CD1c-positive myeloid dendritic cell (primary cell): ENCODE measurements at regions not wholly inside any gene's neighbourhood (a gene's known extent, or its start where the extent isn't known, plus 50 kb on each side); places are given as distances from the start of the nearest gene placed in this dataset.

Experiments used
- DNase-seq: peaks from one replicate; pipeline ENCODE4 v3.0.0-alpha.2; 2016; ENCODE audit errors: extremely low spot score

DNA sequence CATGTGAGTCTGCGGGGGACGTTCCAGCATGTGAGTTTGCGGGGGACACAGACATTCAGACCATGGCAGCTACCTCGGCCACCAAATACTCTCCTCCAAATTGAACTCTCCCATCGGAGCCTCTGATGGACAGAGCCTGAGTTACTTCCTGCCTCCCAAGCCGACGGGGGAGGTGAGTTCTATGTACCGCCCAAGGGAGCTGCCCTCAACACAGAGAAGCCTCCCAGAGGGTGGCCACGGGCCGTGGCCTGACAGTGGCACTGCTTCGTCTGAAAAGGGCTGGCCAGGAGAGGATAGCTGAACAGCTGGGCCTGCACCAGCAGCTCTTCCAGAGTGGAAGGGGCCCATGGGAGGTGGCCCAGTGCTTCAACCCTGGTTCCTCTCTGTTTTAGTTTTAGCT, 274.5 kb upstream of the PPP2R2D start:
- DNase-seq, result no peak

DNA sequence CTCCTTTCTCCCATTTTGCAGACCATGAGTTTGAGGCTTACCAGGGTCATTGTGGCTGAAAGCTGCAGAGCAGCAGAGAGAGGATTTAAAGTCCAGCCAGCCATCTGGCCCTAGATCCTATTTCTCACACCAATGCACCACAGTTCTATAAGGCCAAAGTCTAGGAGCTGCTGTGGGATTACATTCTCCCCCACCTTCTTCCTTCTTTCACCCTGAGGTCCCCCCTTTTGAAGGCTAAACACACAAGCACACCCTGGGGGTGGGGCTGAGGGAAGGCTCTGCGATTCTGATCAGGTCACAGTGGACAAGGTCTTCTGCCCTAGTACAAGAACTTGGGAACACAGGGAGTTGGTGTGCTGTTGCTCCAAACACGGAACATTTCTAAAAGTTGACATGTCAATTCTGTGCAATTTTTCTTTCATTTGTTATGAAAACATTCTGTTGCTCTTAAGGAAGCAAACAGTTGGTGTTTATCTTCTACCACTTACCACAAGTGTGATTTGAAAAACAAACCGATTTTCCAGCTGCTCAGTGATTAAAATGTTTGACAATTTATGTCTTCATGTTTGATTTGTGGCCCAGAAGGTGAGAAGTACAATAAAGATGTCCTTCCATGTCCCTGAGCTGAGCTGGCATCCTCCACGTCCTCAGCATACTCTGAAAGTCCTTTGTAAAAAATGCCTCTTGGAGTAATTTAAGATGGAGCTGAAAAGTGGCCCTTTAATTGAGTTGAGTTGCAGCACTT, 271.6 kb upstream of the PPP2R2D start:
- DNase-seq, result no peak

DNA sequence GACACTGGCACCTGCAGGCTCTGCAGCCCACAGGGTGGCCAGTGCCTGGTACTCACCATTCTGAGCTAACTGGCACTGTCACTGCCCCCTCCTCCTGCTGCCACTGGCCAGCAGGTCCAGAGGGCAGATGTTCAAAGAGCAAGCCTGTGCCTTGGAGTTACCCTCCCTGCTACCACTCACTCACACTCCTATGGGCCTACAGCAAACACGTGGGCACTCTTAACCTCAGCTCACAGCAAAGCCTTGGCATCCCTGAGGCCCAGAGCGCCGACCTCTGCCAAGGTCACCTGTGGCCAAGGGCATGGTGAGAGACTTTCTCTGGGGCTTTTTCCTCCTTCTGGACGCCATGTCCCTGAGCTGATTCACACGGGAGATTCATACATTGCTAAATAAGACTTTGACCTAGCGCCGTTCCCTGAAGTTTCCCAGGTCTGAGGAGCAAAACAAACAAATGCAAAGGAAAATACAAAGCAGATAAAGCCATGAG, 270.0 kb upstream of the PPP2R2D start:
- no peak for DNase-seq

DNA sequence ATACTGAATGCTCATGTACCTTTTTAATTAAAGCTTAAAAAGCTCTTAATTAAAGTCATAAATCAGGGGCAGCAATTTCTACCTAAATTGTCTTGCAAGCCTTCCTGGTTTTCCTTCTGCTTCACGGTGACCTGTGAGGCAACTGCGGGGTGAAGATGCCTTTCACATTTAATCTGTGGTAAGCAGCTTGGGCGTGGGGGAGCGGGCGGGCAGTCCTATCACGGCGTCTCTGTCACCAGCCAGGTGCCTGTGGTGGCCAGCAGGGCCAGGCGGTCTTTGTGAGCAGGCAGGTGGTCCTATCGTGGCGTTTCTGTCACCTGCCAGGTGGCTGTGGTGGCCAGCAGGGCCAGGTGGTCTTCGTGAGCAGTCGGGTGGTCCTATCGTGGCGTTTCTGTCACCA, 269.2 kb upstream of the PPP2R2D start:
- DNase-seq, result no peak

DNA sequence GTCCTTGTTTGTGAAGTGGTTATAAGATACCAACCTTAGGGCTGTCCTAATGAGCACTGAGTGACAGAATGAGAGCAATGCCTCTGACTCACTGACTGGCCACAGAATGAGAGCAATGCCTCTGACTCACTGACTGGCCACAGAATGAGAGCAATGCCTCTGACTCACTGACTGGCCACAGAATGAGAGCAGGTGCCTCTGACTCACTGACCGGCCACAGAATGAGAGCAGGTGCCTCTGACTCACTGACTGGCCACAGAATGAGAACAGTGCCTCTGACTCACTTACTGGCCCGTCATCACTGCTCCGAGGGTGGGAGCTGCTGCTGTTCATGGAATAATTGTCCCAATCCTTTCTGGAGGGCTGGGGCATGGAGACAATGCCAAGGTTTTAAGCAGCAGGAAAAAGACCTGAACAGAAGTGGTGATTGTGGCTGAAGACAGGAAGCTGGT, 265.2 kb upstream of the PPP2R2D start:
- no peak for DNase-seq

DNA sequence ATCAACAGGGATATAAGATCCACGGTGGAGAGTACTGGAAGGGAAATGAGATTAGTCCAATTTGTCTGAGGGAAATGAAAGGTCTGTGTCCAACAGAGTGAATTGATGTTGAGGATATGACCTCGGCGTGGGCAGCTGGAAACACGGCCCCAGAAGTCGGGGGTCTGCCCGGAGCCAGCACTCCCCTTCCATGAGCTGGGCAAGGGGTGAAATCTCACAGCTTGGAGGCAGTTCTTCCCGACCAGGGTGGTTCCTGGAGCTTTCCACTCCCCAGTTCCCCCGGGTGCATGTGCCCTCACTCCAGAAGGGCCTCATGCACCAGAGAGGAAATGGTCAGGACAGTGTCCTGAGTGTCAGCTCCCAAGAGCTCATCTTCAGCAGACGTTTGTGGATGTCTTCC, 264.7 kb upstream of the PPP2R2D start:
- DNase-seq, result no peak

DNA sequence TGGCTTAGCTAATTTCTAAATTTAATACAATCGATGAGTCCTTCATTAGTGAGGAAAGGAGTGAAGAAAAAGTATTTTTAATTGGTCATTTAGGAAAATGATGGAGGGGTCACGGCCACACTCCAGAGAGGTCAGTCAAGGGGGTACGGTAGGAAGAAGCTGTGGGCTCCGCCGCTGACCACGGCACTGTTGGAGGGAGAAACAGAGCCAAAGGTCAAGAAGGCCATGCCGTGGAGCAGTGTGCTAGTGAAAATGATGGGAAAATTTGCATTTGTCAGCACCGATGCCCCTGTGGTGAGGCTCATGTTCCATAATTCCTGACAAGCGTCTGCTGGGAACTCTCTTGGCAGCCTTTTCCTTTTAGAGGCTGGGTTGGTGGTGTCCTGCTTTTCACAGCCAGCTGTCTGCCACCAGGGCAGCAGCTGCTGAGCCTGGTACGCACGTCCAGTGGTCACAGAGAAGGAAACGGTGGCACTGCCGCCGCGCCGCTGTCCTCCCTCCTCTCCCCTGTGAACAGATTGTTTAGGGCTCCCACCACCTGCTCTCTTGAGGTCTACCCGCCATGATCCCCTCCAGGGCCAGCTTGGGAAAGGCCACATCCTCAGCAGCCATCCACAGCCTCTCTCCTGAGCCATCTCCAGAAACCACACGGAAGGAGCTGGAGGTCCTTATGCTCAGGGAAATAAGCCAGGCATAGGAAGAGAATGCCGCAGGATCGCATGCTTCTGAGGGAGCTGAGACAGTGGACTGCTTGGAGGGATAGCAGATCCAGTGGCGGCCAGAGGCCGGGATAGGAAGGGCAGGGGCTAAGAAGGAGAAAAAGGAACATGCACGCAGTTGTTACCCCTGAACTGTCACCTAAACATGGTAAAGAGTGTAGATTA, 263.7 kb upstream of the PPP2R2D start:
- DNase-seq, result no peak

DNA sequence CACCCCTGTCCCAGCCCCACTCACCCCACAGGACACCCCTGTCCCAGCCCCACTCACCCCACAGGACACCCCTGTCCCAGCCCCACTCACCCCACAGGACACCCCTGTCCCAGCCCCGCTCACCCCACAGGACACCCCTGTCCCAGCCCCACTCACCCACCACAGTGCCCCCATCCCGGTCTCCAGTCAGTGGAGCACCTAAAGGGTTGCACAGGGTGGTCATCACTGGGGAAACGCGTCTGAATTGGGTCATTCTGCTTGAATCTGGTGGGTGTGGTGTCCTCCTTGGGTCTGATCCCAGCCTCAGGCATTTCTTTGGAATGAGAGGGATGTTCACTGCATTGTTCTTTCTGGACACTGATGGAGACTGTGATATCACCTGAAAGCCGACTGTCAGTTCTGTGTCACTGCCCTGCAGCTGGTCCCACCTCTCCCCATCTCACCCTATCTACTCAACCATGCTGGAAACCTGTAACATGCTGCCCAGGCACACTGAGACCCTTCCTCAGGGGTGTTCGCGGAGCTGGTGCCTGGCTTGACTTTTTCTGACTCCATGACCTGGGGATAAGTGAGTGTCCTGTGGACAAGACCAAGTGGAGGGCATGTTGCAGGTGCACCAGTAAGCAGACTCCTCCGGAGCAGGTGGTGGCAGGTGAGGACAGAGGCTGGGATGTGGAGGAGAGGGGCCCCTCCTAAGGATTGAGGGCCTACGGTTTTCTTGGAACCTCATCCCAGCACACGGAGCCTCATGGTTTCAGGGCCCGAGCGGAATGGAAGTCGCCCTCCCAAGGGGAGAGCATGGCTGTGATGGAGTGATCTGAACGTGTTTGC, 262.5 kb upstream of the PPP2R2D start:
- DNase-seq, result no peak

DNA sequence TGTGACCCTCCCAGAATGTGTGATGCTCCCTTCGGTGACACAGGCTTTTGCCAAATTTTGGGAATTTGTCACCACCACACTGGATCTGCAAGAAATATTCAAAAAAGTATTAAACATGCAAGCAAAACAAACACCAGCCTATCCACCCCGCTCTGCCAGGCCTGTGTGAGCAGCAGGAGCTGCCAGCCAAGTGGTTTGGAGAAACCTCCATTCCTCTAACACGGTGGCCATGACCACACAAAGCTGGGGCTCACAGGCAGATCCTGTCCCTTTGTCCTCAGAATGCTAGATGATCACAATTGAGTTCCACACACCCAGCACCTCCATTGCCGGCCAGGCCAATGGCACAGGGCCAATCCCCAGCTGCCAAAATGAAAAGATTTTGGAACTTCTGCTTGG, 261.9 kb upstream of the PPP2R2D start:
- no peak for DNase-seq

DNA sequence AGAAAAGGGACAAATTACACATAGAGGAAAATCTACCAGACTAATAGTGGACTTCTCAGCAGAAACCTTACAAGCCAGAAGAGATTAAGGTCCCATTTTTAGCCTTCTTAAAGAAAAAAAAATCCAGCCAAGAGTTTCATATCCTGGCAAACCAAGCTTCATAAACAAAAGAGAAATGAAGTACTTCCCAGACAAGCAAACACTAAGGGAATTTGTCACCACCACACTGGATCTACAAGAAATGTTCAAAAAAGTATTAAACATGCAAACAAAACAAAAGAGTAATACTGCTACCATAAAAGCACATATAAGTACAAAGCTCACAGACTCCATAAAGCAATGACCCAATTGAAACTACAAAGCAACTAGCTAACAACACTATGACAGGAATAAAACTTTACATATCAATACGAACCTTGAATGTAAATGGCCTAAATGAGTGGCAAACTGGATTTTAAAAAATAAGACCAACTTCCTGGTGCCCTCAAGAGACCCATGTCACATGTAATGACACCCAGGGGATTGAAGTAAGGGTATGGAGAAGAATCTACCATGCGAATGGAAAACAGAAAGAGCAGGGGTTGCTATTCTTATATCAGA, 260.7 kb upstream of the PPP2R2D start:
- no peak for DNase-seq

DNA sequence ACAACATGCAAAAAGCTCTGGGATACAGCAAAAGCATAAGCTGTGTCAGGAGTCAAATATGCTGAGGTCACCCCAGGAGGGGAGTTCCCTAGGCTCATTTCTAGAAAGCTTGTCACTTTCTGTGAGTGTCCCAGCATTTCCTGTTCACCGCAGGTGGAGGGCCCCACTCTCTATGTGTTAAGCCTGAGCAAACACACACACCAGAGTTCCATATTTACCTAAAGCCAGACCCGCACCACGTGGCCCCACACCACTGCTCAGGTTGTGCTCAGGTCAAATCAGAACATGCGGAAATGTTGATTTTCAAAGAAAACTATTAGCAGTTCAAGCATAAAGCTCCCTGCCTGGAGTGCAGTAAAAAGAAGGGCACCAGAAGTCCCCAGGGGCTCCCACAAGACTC, 259.6 kb upstream of the PPP2R2D start:
- no peak for DNase-seq

DNA sequence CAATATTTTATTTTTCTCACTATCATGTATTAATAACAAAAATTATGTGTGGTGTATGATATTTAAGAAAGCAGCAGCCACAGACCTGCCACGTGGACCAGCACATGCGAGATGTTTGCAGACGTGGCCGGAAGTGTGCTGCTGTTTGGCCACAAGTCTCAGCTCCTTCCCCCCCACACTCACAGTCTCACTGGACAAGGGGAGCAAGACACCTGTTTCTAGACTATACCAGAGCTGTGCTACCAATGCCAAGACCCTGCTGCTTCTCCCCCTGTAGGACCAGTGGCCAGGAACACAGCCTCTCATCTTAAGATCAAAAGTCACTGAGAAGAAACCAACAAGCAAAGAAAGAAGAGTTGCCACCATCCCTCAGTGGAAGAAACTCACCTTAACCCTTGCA, 258.9 kb upstream of the PPP2R2D start:
- DNase-seq, result no peak

DNA sequence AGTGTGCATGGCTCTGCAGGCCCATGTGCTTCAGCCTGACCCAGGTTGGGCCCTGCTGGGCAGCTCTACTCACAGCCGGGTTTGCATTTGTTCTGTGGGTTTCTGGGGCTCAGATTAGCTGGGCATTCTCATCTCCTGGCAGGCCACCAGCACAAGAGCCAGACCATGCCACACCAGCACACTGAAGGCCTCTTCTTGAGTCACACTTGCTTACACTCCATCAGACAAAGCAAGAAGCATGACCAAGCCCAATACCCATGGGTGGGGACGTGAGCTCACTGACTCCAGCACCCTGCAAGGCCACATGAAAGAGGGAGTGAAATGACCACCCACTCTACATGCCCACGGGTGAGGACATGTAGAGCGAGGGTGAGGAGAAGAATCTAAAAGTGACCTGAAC, 257.8 kb upstream of the PPP2R2D start:
- no peak for DNase-seq

DNA sequence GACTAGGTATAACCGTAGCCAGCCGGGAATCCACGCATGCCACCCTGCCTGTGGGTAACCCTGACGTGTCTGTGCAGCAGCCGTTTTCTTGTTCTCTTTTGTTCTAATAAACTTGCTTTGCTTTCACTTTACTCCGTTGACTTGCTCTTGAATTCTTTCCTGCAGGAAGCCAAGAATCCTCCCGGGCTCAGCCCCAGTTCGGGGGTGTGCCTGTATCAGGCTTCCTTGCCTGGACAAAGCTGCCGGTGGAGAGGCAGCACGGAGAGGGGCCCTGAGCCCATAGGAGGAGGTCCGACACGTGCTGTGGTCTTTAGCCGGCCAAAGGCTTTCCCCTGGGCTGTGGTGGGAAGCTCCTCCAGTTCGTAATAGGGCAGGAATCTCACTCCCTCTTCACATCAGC, 256.5 kb upstream of the PPP2R2D start:
- DNase-seq, result no peak

DNA sequence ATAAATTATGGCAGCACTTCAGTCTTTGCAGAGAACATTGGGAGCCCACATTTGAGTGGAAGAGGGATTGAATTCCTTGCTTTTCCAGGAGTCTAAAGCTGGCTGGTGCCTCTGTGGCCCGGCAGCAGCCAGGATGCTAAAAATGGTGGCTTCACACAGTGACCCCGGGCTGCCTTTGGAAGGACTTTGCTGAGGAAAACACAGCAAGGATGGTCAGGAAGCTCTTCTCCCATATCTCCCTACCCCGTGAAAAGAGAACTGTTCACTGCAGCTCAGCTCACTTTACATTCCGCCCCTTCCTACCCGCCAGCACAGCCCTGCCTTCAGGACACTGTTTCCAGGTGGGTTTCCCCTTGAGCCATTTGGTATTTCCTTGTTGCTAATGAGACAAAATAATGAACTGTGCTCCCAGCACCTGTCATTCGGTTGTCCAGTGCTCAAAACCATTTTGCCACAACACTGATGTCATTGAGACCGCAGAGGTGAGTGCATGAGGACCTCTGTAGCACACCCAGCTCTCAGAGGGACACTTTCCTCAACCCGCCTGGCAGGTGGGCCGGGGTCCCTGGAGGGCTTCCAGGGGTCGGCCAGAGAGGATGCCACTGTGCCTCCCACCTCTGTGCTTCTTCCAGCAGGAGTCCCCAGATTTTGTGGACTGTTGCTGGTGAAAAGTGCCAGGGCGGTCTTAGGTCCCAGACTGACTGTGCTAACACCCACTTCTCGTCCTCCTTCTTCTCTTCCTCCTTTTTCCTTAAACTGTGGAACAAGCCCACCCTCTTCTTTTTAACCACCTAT, 255.7 kb upstream of the PPP2R2D start:
- DNase-seq, result no peak

DNA sequence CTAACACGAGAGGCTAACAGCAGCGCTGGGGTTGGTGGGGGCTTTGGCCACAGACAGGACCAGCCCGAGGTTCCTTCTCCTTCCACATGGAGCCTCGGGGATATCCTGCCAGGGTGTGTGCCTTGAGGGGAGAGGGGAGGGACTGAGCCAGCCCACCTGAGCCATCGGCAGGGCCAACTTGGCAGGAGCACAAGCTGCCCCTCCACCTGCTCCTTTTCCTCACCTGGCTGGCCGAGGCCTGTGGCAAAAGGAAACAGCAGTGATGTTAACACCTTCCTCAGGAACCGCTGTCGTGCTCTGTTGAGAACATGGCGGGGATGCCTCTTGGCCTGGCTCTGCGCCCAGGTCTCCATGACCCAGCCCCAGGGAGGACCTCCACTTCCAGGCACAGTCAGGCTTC, 255.1 kb upstream of the PPP2R2D start:
- no peak for DNase-seq

DNA sequence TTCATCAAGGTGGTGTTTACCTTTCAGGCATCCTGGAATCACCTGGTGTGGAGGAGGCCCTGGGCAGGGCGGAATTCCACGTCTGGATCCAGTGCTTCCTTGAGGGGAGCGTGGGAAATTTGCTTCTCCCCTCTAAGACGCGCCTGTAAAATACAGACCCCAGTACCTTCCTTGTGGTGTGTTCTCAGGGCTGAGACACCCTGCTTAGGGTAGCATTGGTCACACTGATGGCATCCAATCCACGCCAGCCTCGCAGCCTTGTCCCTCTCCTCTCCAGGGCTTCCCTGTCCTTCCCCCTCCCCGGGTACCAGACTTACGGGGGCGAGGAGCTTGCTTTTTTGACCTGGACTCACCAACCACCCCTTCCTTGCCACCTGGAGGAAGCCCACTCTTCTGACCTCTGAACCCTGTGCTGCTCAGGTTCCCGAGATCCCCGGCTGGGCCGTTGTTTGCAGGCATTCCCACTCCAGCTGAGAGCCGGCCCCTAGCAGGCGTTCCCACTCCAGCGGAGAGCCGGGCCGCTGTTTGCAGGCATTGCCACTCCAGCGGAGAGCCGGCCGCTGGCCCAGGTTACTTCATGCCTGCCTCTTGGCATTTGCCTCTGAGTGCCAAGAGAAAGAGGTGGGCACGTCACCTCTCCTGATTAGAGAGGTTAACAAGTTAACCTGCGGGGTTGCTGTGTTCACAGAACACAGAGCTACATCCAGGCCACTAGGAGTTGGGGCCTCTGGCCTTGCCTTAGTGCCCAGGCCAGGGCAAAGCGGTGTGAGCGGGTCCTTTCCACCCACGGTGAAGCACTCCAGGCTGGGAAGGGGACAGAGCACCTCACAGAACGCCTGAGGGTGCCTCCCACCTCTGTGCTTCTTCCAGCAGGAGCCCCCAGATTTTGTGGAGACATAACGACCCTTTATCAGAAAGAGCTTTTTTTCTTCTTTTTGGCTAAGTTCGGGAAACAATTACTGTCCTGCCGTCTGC, 254.0 kb upstream of the PPP2R2D start:
- no peak for DNase-seq

DNA sequence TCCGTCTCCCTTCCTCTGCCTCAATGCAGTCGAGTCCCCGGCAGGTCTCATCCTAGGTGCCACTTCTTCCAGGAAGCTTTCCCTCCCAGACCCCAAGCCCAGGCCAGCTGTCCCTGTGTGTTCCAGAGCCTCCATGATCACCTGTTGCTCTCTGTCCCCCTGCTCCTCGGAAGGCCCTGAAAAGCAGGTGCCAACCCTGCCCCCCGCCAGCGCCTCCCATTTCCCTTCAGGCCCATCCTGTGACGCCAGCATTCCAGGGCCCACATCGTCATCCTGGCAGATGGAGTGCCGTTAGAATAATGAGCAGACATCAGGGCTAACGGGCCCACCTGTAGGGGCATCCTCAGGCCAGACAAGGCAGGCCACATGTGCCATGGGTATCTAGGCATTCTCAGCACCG, 253.0 kb upstream of the PPP2R2D start:
- no peak for DNase-seq

DNA sequence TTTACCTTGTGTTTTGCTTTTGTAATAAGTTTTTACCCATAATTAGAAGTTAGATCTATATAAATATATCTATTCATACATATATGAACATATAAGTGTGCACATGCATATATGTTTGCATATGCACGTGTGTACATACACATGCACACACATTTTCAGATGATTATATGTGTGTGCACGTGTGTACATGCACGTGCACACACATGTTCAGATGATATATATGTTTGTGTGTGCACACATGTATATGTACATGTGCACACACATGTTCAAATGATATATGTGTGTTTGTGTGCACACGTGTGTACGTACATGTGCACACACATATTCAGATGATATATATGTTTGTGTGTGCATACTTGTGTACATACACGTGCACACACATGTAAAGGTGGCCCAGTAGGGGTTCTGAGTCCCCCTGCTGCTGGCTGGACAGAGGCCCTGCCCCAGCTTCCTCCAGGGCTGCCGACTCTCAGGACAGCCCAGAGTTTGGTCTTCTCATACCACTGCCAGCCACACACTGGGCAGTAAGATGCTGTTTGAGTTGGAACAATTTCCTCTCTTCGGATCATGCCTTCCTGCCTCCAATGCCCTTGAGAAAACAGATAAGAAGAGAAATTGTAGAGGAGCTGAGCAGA, 252.3 kb upstream of the PPP2R2D start:
- DNase-seq, result no peak
